Hepatocyte (in vitro differentiated cells): ENCODE measurements at regions not wholly inside any gene's neighbourhood (a gene's known extent, or its start where the extent isn't known, plus 50 kb on each side); places are given as distances from the start of the nearest gene placed in this dataset.

ENCODE experiments used
- EZH2phosphoT487 ChIP-seq: fragments of 200-600 bp; sonication (generic); IDR thresholded peaks from one replicate; pipeline ENCODE4 v1.6.1; 2018; ENCODE audit warnings: antibody characterized with exemption, mild to moderate bottlenecking, low read depth, moderate library complexity; ENCODE audit not compliant: unreplicated experiment, severe bottlenecking
- TF ChIP-seq, protein P1 (sequence below): fragments of 200-600 bp; sonication (generic); IDR thresholded peaks from 2 replicates; pipeline ENCODE4 v1.5.1; 2016; ENCODE audit warnings: antibody characterized with exemption, mild to moderate bottlenecking; ENCODE audit not compliant: poor library complexity

DNA sequence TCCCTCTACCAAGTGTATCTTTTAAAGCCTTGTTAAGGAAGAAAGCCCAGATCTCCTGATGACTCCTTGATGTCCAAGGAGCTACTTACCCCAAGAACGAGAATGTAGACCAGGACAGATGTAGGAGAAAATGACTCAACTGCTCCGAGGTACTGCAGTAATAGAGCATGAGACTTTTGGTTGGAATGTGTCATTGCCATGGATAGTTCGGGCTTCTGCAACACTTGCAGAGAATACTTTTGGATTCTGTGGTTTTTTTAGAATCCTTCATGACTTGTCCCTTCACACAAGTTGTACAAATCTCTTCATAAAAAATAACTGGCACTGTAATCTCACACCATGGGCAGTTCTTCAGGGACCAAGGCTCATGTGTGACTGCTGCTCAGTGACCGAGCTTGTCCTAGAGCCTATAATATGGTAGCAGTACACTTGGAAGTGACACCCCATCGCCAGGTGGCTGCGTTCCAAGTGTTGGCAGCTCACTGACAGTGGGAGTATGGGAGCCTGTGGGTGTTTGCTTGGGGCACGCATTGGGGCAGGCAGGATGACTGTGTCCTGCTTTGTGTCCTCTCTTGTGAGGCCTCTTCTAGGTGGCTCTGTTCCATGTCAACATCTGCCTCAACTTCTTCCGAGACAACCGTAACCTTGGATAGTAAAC is 87.9 kb upstream of the WDR1 start:
- TF ChIP-seq, protein P1, sequence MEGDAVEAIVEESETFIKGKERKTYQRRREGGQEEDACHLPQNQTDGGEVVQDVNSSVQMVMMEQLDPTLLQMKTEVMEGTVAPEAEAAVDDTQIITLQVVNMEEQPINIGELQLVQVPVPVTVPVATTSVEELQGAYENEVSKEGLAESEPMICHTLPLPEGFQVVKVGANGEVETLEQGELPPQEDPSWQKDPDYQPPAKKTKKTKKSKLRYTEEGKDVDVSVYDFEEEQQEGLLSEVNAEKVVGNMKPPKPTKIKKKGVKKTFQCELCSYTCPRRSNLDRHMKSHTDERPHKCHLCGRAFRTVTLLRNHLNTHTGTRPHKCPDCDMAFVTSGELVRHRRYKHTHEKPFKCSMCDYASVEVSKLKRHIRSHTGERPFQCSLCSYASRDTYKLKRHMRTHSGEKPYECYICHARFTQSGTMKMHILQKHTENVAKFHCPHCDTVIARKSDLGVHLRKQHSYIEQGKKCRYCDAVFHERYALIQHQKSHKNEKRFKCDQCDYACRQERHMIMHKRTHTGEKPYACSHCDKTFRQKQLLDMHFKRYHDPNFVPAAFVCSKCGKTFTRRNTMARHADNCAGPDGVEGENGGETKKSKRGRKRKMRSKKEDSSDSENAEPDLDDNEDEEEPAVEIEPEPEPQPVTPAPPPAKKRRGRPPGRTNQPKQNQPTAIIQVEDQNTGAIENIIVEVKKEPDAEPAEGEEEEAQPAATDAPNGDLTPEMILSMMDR = no peak
- no peak for TF ChIP-seq EZH2phosphoT487
